ENCODE measurements at regions not wholly inside any gene's neighbourhood (a gene's known extent, or its start where the extent isn't known, plus 50 kb on each side); places are given as distances from the start of the nearest gene placed in this dataset.

GRCh38 chr10:84695902-84696301 lies 367.5 kb downstream of the CCSER2 start:
- TF ChIP-seq CTCF (IDR thresholded peaks at IDR 0.05; ENCODE audit: control extremely low read depth, extremely low read depth, low read depth, missing control alignments) = no peak
- ChIA-PET CTCF (interaction anchor here (1.5 kb wide), 1 partner anchor 30 kb away, joined by 3 read pairs; no protein-coding TSS in a partner anchor), POLR2A (no interaction called here)
- no peak for DNase-seq (ENCODE audit: extremely low spot score)

- POLR2A ChIA-PET = no interaction called here
These were observed 368.2 kb downstream of the CCSER2 start for GRCh38 chr10:84696610-84697009.

GRCh38 chr10:84698989-84699388 lies 370.6 kb downstream of the CCSER2 start:
- no peak for DNase-seq (ENCODE audit: extremely low spot score)
- TF ChIP-seq CTCF (IDR thresholded peaks at IDR 0.05; ENCODE audit: control extremely low read depth, extremely low read depth, low read depth, missing control alignments) = no peak
- ChIA-PET POLR2A (no interaction called here), CTCF (interaction anchor here (2.2 kb wide), 1 partner anchor 16 kb away, joined by 5 read pairs; no protein-coding TSS in a partner anchor)

More at GRCh38 chr10:84696610-84697009, 368.2 kb downstream of the CCSER2 start:
- no peak for TF ChIP-seq CTCF (IDR thresholded peaks at IDR 0.05; ENCODE audit: control extremely low read depth, extremely low read depth, low read depth, missing control alignments)
- CTCF ChIA-PET = interaction anchor here (1.5 kb wide), 1 partner anchor 31 kb away, joined by 3 read pairs; no protein-coding TSS in a partner anchor
- DNase-seq (ENCODE audit: extremely low spot score) = no peak

- DNase-seq (ENCODE audit: extremely low spot score) = no peak
- TF ChIP-seq CTCF (IDR thresholded peaks at IDR 0.05; ENCODE audit: control extremely low read depth, extremely low read depth, low read depth, missing control alignments) = no peak
- CTCF ChIA-PET = interaction anchor here (3.1 kb wide), 1 partner anchor 15 kb away, joined by 14 read pairs; no protein-coding TSS in a partner anchor
- POLR2A ChIA-PET = no interaction called here
These were observed 372.4 kb downstream of the CCSER2 start for GRCh38 chr10:84700668-84701369.

- DNase-seq (ENCODE audit: extremely low spot score) = no peak
- ChIA-PET CTCF (interaction anchor here (3.1 kb wide), 1 partner anchor 14 kb away, joined by 14 read pairs; no protein-coding TSS in a partner anchor), POLR2A (no interaction called here)
- TF ChIP-seq CTCF (IDR thresholded peaks at IDR 0.05; ENCODE audit: control extremely low read depth, extremely low read depth, low read depth, missing control alignments) = no peak
These were observed 373.0 kb downstream of the CCSER2 start for GRCh38 chr10:84701370-84701720.

- DNase-seq (ENCODE audit: extremely low spot score) = no peak
- CTCF ChIA-PET = no interaction called here
- POLR2A ChIA-PET = no interaction called here
- TF ChIP-seq CTCF (IDR thresholded peaks at IDR 0.05; ENCODE audit: control extremely low read depth, extremely low read depth, low read depth, missing control alignments) = no peak
These were observed 375.7 kb downstream of the CCSER2 start for GRCh38 chr10:84704101-84704500.

Data from GM10248 (cell line).